ENCODE measurements at regions not wholly inside any gene's neighbourhood (a gene's known extent, or its start where the extent isn't known, plus 50 kb on each side); places are given as distances from the start of the nearest gene placed in this dataset.

DNA sequence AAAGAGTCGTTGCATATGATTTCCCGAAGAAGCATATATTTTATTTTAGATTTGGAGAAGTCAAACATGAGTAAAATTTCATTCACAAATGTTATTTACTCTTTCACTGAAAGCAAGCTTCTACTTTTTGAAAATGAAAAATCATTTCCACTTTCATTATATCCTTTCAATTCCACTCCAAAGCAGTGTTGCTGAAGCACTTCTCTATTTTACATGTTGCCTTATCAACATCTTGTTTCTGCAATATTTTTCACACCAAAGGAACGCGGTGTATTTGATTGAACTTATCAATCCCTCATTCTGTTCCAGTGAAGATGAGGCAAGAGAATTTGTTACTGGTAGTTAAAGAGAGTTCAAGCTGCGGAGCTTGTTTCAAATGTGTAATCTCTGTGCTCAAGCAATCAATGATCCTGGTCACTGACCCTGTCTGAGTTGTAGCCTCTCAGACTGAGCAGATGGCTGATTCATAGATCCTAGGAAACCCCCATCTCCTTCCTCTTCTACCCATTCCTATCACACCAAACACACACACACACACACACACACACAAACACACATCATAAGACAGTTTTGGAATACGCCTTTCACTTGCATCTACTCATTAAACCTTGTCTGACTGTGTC is 236.2 kb upstream of the FLRT2 start:
- DNase-seq = no peak

- no peak for DNase-seq
These were observed 234.6 kb upstream of the FLRT2 start for GRCh38 chr14:85295318-85295717.

GRCh38 chr14:85296456-85297210 is 233.3 kb upstream of the FLRT2 start:
- DNase-seq = no peak

DNA sequence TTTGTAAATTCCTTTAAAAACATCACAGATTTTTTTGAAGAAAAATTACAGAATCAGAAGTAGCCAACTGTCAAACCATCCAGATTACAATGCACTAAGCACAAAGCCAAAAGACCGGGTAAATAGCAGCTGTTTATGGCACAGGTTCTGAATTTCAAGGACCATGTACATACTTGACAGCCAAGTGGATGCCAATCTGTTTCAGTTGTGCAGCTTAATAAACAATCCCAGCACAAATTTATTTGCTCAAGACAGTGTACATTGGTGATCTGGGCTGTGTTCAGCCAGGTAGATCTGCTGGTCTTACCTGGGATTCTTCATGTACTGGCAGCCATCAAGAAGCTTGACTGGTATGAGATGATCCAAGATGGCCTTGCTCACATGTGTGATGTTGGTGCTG is 229.8 kb upstream of the FLRT2 start:
- peak; percentile 71 for DNase-seq

DNA sequence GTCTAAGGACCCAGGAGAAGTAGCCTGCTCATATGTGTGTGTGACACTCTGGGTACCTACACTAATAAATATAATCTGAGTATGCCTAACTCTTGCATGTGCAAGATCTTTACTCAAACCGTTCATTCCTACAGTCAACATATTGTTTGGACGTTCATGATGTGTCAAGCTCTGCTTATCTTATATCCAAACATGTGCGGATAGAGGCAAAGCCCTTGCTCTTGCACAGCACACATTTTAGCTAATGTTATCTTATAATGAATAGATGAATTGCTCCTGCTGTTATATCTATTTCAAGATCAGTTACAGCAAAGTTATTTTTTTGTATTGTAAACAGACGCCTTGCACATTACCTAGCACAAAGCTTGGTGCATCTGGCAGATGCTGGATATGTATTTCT is 228.4 kb upstream of the FLRT2 start:
- DNase-seq = no peak

- DNase-seq = no peak
These were observed 223.9 kb upstream of the FLRT2 start for GRCh38 chr14:85306024-85306423.

GRCh38 chr14:85308531-85309300 is 221.2 kb upstream of the FLRT2 start:
- no peak for DNase-seq

DNA sequence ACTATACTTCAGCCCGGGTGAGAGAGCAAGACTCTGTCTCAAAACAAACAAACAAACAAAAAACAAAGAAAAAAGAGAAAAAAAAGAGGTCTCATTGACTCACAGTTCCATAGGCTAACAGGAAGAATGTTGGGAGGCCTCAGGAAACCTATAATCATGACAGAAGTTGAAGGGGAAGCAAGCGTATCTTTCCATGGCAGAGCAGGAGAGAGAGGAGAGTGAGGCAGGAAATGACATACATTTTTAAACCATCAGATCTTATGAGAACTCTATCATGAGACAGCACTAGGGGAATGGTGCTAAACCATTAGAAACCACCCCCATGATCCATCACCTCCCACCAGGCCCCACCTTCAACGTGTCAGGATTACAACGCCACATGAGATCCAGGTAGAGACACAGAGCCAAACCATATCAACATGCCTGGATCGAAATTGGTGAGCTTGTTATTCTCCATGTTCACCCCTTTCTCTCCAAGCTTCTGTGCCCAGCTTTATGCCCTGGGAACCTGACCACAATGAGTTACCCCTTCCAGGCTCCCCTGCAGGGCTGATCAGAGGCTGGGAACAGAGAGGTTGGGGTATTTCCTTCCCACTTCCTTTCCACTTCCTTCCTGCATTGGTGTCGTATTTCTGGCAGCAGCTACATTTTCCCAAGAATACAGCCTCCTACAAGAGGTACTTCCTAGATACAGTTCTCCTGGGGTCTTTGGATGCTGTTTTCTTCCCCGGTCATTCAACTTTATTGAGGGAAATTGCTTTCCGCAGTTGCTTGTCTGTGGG is 219.3 kb upstream of the FLRT2 start:
- DNase-seq = no peak

GRCh38 chr14:85313560-85314207 is 216.3 kb upstream of the FLRT2 start:
- DNase-seq = no peak

- DNase-seq = no peak
These were observed 214.7 kb upstream of the FLRT2 start for GRCh38 chr14:85315290-85315689.

- DNase-seq = no peak
These were observed 214.1 kb upstream of the FLRT2 start for GRCh38 chr14:85315733-85316290.

- DNase-seq = no peak
These were observed 213.1 kb upstream of the FLRT2 start for GRCh38 chr14:85316701-85317410.

DNA sequence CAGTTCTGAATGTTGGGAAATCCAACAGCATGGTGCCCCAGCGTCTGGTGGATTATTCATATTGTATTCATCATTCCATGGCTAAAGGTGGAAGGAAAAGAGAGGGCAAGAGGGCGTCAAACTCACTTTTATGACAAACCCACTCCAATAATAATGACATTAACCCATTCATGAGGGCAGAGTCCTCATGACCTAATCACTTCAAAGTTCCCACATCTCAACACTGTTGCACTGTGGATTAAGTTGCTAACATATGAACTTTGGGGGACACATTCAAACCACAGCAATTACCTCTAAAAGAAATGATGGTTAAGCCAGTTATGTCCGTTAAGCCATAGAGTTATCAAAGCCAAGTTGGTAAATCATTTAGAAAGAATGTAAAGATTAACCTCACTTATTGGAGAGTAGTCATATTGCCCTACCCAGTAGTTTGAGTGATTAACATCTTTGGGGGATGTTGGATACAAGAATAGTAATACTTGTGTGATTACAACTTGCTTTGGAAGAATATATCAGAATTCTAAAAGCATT is 212.4 kb upstream of the FLRT2 start:
- no peak for DNase-seq

DNA sequence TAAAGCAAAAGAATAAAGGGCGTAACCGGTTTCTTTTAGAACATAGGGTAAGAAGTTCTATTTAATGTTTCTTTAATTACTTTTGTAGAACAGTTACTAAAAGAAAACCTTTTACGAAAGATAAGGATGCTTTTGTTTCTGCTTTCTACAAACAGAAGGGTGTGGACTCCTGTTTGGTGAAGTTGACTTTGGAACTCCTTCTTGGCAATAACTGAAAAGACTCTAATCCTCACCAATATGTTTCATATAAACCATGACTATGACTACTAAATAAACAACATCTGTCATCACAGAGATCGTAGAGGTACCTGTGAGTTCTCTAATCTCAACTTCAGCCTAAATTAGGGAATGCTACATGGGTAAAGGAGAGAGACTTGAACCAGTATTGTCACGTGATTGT is 210.8 kb upstream of the FLRT2 start:
- DNase-seq = no peak

GRCh38 chr14:85319998-85320630 is 209.8 kb upstream of the FLRT2 start:
- no peak for DNase-seq

DNA sequence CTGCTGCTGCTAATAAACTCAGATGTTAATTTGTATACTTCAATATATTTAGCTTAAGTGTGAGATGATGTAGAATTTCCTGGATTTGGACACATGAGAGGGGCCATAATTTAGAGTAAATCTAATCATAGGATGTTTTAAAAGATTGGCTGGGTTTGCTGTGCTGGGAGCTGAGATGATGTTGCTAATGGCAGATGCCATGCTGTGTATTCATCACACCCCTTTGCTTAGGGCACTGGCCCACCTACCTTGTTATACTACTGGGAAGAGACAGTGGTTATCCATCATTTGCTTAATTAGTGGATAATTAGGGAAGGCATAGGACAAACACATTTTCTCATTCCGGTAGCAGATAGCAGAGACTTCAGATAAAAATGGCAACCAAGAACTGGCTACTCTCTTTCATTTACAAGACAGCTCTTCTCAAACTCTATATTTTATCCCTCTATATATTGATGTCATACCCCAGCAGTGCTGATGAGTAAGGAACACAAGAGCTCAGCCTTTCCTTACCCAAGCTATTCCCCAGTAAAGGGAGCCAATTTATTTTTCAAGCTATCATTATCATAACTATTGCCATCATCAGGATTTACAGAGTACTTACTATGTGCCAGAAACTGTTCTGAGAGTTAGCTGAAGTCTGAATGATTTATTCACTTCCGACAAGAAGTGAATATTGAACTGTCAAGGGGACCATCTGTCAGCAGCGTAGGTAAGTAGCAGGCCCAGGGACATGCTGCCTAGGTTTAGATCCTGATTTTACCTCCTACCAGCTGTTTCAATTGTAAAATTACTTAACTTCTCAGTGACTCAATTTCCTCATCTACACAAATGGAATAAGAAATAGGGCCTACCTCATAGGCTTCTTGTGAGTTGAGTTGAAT is 204.6 kb upstream of the FLRT2 start:
- no peak for DNase-seq

GRCh38 chr14:85332401-85332800 is 197.5 kb upstream of the FLRT2 start:
- DNase-seq = no peak

- no peak for DNase-seq
These were observed 196.6 kb upstream of the FLRT2 start for GRCh38 chr14:85333313-85333712.

DNA sequence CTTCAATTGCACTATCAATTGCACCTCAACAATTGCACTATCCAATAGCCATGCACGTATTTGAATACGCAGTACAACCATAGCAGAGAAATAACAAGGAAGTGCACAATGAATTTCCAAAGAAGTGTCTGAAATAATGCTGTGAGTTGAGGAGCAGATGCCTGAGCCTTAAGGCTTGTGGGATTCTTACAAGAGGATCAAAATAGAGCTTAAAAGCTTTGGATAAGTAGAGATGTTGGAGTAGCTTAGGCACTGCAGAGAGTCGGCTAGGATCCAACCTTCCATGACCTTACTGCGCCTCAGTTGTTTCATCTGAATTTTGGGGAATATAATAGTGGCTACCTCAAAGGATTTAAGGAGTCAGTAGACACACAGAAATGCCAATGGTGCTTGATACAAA is 196.1 kb upstream of the FLRT2 start:
- no peak for DNase-seq

GRCh38 chr14:85334316-85334715 is 195.6 kb upstream of the FLRT2 start:
- DNase-seq = no peak
